Activated CD4-positive, CD25-positive, alpha-beta regulatory T cell (primary cell): ENCODE measurements at regions not wholly inside any gene's neighbourhood (a gene's known extent, or its start where the extent isn't known, plus 50 kb on each side); places are given as distances from the start of the nearest gene placed in this dataset.

Source experiments
- DNase-seq, 4 experiments: peaks; one replicate each; lab custom pipeline; 2025; lab: John Stamatoyannopoulos, UW

DNA sequence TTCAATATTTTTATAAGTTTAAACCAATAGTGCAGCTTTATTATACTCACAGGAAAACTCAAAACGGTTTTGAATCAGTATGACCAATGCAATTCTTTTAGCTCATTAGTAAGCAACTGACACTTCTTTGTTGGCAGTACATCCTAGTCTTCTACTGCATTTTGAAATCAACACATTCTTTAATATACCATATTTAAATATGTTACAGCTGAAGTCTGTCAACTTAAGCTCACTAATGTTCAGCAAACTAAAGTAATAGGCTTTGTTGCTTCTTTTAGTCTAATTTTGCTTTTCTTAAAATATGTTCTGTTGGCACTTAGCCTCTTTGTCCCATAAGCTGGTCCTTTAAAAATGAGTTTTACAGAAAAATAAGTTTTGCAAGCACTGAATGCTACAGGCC, 55.4 kb upstream of the CCBE1 start:
- no peak for DNase-seq

DNA sequence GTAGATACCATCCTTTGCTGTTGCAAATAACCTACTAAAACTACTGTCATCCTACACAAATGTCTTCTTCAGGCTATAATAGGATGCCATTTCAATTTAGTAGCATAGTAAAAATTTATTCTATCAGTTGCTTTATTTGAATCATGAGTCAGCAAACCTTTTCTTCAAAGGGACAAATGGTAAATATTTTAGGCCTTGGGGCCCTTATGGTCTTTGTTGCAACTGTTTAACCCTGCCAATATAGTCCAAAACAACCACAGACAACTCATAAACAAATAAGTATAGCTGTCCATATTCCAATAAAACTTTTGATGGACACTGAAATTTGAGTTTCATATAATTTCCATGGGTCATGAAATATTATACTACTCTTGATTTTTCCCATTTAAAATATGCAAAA, 54.0 kb upstream of the CCBE1 start:
- DNase-seq, result no peak

DNA sequence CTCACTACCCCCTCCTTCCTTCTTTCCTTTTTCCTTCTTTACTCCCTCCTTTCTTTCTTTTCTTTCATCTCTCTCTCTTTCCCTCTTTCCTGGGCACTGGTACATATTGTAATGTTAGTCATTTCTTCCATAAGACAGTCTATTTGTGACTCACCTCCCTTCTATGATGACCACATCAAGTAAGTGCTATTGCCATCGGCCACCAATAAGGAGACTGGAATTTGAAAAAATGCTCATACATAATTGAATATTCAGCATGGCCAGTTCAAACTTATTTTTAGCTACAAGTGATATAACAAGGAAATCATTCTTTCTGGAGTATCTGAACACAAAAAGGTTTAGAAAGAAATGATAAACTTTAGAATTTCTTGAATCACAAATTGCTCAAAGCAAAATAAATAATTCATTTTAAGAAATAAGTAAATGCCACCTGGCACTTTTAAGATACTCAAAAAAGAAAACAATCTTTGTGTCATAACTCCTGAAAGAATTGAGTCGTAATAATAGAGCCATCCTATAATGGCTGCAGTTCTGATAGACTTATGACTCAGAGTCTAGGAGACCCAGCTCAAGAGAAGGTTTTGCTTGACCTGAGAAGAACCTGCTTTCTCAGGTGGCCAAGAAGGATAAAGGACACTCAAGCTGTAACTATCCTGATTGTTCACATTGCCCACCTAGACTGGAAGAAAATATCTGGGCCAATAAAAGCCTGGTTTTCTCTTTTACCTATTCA, 51.6 kb upstream of the CCBE1 start:
- no peak for DNase-seq
